NCI-H1436 treated with DMSO at 0.1 percent for 48 hours (cell line): ENCODE measurements at regions not wholly inside any gene's neighbourhood (a gene's known extent, or its start where the extent isn't known, plus 50 kb on each side); places are given as distances from the start of the nearest gene placed in this dataset.

ENCODE experiments used
- DNase-seq: peaks from one replicate; lab custom pipeline; 2025; lab: John Stamatoyannopoulos, UW

- DNase-seq, result no peak
These were observed 84.0 kb upstream of the TLE3 start for GRCh38 chr15:70181626-70182255.

- no peak for DNase-seq
These were observed 82.6 kb upstream of the TLE3 start for GRCh38 chr15:70180186-70180875.

GRCh38 chr15:70179309-70179892 lies 81.7 kb upstream of the TLE3 start:
- DNase-seq, result no peak

GRCh38 chr15:70178335-70179084 lies 80.8 kb upstream of the TLE3 start:
- DNase-seq, result no peak

GRCh38 chr15:70172566-70173225 lies 75.0 kb upstream of the TLE3 start:
- DNase-seq, result no peak

GRCh38 chr15:70172124-70172523 lies 74.4 kb upstream of the TLE3 start:
- no peak for DNase-seq

GRCh38 chr15:70171256-70171886 lies 73.7 kb upstream of the TLE3 start:
- no peak for DNase-seq

GRCh38 chr15:70170096-70170699 lies 72.5 kb upstream of the TLE3 start:
- DNase-seq, result no peak

- no peak for DNase-seq
These were observed 71.4 kb upstream of the TLE3 start for GRCh38 chr15:70169147-70169546.

- DNase-seq, result no peak
These were observed 69.4 kb upstream of the TLE3 start for GRCh38 chr15:70167155-70167554.

- DNase-seq, result no peak
These were observed 68.9 kb upstream of the TLE3 start for GRCh38 chr15:70166506-70167087.

GRCh38 chr15:70165716-70166284 lies 68.1 kb upstream of the TLE3 start:
- no peak for DNase-seq

GRCh38 chr15:70164910-70165715 lies 67.4 kb upstream of the TLE3 start:
- no peak for DNase-seq

GRCh38 chr15:70164156-70164900 lies 66.6 kb upstream of the TLE3 start:
- DNase-seq, result no peak

GRCh38 chr15:70160803-70161565 lies 63.3 kb upstream of the TLE3 start:
- DNase-seq, result no peak

- no peak for DNase-seq
These were observed 62.5 kb upstream of the TLE3 start for GRCh38 chr15:70160267-70160666.

GRCh38 chr15:70159713-70160009 lies 61.9 kb upstream of the TLE3 start:
- DNase-seq, result no peak

- DNase-seq, result no peak
These were observed 61.4 kb upstream of the TLE3 start for GRCh38 chr15:70159001-70159712.
